H1 (cell line): ENCODE measurements at regions not wholly inside any gene's neighbourhood (a gene's known extent, or its start where the extent isn't known, plus 50 kb on each side); places are given as distances from the start of the nearest gene placed in this dataset.

Experiments
- ATF2 ChIP-seq: IDR thresholded peaks from 2 replicates; pipeline ENCODE4 v1.6.1; 2012; ENCODE audit warnings: low read length, inconsistent platforms
- BCL11A ChIP-seq, 2 experiments: IDR thresholded peaks; one replicate each; pipeline ENCODE4 v1.6.1; 2011; ENCODE audit warnings: low read depth in 2 of 2, low read length in 2 of 2, mild to moderate bottlenecking in 2 of 2
- EGR1 ChIP-seq: IDR thresholded peaks from 2 replicates; pipeline ENCODE4 v1.6.1; 2011; ENCODE audit warnings: low read depth, low read length, borderline replicate concordance
- NANOG ChIP-seq: IDR thresholded peaks from 2 replicates; pipeline ENCODE4 v1.6.1; 2011; ENCODE audit warnings: low read length, low read depth, mild to moderate bottlenecking, inconsistent platforms; ENCODE audit not compliant: insufficient read depth, poor library complexity, severe bottlenecking
- SRF ChIP-seq: IDR thresholded peaks from 2 replicates; pipeline ENCODE4 v1.6.1; 2011; ENCODE audit warnings: mild to moderate bottlenecking, low read depth, low read length, moderate library complexity
- TBP ChIP-seq: IDR thresholded peaks from 2 replicates; pipeline ENCODE4 v1.6.1; 2011; ENCODE audit warnings: low read depth, low read length, improper control_type of control experiment

- no peak for TF ChIP-seq ATF2
- no peak for TF ChIP-seq NANOG
- TF ChIP-seq BCL11A (IDR thresholded peaks at IDR 0.05; ENCODE audit: low read depth in 2 of 2, low read length in 2 of 2), result no peak
- TF ChIP-seq TBP, result no peak
- TF ChIP-seq SRF, result no peak
- no peak for TF ChIP-seq EGR1
- TF ChIP-seq, all 59 proteins: peak for 0
Observed at GRCh38 chr12:74963304-74963703, 246.3 kb downstream of the KCNC2 start (continued).
